Superior temporal gyrus (tissue), 1 donor: ENCODE measurements at regions not wholly inside any gene's neighbourhood (a gene's known extent, or its start where the extent isn't known, plus 50 kb on each side); places are given as distances from the start of the nearest gene placed in this dataset.
"Not testable (repeated sequence)": the region's sequence is repeated elsewhere in the genome, so short reads cannot be mapped to it uniquely, and the experiment has no call there.

Source experiments
- DNase-seq: peaks from one replicate; pipeline ENCODE4 v3.0.0-alpha.2; 2016; ENCODE audit errors: extremely low spot score

GRCh38 chr18:51520676-51521180 lies 323.2 kb upstream of the MEX3C start:
- DNase-seq = no peak

GRCh38 chr18:51522338-51522737 lies 324.9 kb upstream of the MEX3C start:
- DNase-seq = no peak

- no peak for DNase-seq
Observed at GRCh38 chr18:51522821-51523220, 325.3 kb upstream of the MEX3C start.

GRCh38 chr18:51523671-51524070 lies 326.2 kb upstream of the MEX3C start:
- peak; percentile 60 for DNase-seq

GRCh38 chr18:51525453-51526225 lies 328.2 kb upstream of the MEX3C start:
- DNase-seq = peak; percentile 67

- DNase-seq = no peak
Observed at GRCh38 chr18:51527826-51528225, 330.3 kb upstream of the MEX3C start.

- DNase-seq = no peak
Observed at GRCh38 chr18:51531501-51531900, 334.0 kb upstream of the MEX3C start.

- peak; percentile 76 for DNase-seq
Observed at GRCh38 chr18:51537487-51537886, 340.0 kb upstream of the MEX3C start.

- DNase-seq = no peak
Observed at GRCh38 chr18:51540562-51540961, 343.1 kb upstream of the MEX3C start.

- no peak for DNase-seq
Observed at GRCh38 chr18:51541230-51541629, 343.7 kb upstream of the MEX3C start.

- no peak for DNase-seq
Observed at GRCh38 chr18:51543658-51544155, 346.2 kb upstream of the MEX3C start.

- DNase-seq = no peak
Observed at GRCh38 chr18:51545446-51545845, 348.0 kb upstream of the MEX3C start.

- no peak for DNase-seq
Observed at GRCh38 chr18:51559198-51559901, 361.9 kb upstream of the MEX3C start.

GRCh38 chr18:51559902-51560287 lies 362.4 kb upstream of the MEX3C start:
- no peak for DNase-seq

- no peak for DNase-seq
Observed at GRCh38 chr18:51561821-51562220, 364.3 kb upstream of the MEX3C start.

GRCh38 chr18:51562866-51563265 lies 365.4 kb upstream of the MEX3C start:
- DNase-seq = no peak

- no peak for DNase-seq
Observed at GRCh38 chr18:51563396-51563795, 365.9 kb upstream of the MEX3C start.

- no peak for DNase-seq
Observed at GRCh38 chr18:51568151-51568550, 370.7 kb upstream of the MEX3C start.

GRCh38 chr18:51569153-51569552 lies 371.7 kb upstream of the MEX3C start:
- DNase-seq = no peak

- no peak for DNase-seq
Observed at GRCh38 chr18:51569561-51569960, 372.1 kb upstream of the MEX3C start.

- not testable (repeated sequence) for DNase-seq
Observed at GRCh38 chr18:51570071-51570470, 372.6 kb upstream of the MEX3C start.

GRCh38 chr18:51573886-51574285 lies 376.4 kb upstream of the MEX3C start:
- DNase-seq = not testable (repeated sequence)

- no peak for DNase-seq
Observed at GRCh38 chr18:51575171-51575570, 377.7 kb upstream of the MEX3C start.
